NCI-H2171 (cell line): ENCODE measurements at regions not wholly inside any gene's neighbourhood (a gene's known extent, or its start where the extent isn't known, plus 50 kb on each side); places are given as distances from the start of the nearest gene placed in this dataset.
"Not testable (repeated sequence)": the region's sequence is repeated elsewhere in the genome, so short reads cannot be mapped to it uniquely, and the experiment has no call there.

Source experiments
- DNase-seq: peaks from one replicate; lab custom pipeline; 2025; lab: John Stamatoyannopoulos, UW

DNA sequence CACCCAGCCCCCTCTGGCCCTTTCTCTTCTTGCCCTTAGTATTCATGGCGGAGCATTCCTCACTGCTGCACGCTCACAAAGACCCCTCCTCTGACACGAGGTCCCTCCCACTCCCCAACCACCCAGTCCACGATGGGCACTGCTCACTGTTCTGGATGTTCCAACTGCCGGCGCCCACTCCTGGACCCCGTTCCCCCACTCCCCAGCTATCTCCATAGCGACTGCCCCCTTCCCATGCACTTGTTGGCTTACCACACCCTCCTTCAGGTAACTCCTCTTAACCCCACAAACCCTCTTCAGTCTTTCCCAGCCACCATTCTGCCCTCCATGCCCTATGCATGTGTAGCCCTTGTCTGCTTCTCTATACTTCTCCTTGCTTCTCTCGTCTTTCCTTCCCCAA lies 961.5 kb upstream of the DEFB115 start:
- DNase-seq, result not testable (repeated sequence)

DNA sequence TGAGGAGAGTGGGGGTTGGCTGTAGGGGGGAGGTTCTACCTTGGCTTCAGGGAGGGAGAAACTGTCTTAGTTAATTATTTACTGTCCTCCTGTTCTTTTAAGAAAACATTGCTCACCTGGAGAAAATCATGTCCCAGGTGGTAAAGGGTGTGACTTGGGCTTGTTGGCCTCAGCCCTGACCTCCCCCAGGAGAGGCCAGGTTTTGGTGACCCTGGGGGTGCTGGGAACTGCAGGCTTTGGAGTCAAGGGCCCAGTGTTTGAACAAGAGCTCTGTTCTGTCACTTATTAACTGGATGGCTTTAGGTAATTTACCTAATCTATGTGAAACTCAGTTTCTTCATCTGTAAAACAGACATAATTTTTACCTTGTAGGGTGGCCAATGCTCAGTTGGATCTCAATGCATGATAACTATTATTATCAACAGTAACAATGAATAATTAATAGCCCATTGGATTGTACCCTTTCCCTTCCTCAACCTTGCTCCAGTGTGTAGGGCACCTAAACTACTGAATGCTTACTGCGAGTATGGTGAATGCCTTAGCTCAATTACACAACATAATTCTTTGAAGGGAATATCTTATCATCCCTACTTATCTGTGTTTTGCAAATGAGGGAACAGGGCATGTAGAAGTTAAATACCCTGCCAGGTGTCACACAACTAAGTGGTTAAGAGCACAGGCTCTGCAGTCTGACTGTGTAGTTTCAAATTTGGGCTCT lies 959.4 kb upstream of the DEFB115 start:
- not testable (repeated sequence) for DNase-seq

DNA sequence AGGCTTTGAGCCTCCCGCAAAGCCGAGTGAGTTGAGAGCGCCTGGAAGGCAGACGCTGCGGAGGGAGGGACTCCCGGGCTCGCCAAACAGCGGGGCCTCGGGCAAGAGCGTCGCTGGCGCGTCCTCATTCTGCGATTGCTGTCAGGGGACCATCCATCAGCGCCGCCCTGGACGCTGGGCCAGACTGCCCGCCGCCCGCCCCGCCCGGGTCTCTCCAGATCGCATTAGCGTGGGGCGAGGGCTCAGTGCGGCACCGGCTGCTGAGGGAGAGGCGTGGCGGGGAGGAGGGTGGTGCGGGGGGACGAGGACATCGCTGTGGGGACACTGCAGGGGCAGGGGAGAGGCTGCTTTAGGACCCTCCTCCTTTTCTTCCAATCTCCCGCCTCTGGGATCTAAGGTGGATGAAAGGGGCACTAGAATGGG lies 957.2 kb upstream of the DEFB115 start:
- not testable (repeated sequence) for DNase-seq

DNA sequence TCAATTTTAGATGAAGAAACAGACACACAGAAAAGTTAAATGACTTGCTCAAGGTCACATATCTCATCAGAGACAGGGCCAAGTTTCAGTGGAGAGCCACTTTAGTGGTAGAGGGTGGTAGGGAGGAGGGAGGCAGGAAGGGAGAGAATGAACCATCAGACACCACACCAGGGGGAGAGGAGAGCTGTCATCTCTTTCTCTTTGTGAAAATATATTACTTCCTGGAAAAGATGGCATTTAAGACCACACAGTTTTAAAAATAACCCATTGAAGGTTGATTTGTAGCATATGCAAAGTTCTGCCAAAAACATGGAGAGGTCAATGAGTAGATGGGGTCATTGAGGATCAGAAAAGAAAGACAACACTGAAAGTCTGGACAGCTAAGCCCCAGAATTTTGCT lies 954.7 kb upstream of the DEFB115 start:
- DNase-seq, result not testable (repeated sequence)

DNA sequence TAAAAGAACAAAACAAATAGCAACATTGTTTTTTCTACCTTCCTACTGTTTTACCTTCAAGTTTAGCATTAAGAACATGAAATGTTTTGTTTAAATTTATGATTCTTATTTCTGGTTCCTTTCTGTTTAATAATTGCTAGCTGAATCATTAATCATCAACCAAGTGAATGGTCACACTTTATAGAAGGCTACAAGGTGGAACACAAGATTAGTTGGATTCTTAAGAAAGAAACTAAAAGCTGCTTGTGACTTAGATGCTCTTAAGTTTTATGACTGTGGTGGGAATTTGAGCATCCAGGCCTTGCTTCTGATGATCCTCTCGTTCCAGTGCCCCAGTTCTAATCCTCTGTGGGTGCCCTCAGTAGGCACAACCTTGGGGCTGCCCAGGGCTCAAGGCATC lies 947.5 kb upstream of the DEFB115 start:
- not testable (repeated sequence) for DNase-seq

DNA sequence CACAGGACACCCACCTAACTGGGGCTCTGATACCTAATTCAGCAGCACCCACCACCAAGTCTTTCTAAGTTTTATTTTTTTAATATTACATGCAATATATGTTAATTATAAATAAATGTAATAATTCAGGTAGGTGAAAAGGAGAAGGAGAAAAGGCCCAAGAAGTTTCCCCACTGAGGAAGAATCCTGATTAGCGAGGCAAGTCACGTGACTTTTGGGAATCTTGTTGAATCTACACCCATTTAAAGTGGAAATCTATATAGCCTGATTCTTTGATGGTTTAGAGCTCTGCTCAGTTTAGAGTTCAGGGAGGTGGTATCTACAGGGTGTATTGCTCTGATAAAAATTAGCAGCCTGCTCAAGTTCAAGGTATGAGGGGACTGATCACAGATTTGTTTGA lies 947.1 kb upstream of the DEFB115 start:
- not testable (repeated sequence) for DNase-seq

DNA sequence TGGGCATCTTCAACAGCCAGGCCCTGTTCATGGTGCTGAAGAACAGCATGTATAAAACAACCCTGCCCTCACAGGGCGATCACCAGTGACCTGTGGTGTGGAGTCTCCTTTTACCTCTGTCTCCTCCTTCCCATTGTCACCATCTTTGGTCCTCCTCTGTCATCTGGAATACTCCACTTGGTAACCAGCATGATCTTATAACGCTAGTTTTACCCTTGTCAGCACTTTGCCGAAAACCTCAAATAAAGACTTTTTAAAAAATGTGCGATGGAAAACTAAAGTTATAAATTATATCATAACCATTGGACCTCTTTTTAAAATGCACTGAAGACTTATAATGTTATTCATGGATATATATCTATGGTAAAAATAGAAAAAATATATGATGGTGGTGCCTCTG lies 945.2 kb upstream of the DEFB115 start:
- DNase-seq, result not testable (repeated sequence)

DNA sequence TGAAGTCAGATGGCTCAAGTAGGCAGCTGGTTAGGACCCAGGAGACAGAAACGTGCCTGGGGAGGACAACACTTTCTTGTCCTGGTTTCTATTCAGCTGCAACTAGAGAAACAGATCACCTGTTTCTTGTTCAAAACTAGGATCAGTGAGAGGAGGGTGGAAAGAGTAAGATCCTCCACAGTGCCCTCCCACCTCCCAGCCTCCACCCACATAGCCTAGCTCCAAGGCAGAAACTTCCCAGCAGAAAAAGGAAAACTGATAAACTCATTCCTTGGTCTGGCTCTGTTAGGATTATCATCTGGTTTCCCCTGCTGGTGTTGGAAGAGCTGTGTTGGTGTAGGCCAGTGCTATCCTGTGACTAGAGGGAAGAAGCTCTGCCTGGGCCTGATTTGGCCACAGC lies 943.8 kb upstream of the DEFB115 start:
- DNase-seq, result not testable (repeated sequence)

DNA sequence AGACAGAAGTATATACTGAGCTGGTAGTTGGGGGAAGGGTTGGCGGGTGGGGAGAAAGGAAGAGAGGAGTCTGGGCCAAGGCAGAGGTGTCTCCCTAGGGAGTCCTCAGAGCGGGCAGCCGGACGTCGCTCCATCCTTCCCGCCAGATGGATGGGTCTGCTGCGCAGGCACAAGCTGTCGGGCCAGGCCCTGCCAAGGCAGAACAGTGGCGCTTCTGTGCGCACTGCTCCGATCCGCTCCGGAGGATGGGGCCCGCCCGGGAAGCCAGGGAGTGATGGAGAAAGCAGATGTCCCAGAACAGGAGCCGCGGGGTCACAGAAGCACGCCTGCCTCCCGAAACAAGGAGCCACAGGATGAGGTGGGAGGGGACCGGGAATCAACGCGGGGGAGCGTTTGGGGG lies 941.4 kb upstream of the DEFB115 start:
- DNase-seq, result not testable (repeated sequence)

DNA sequence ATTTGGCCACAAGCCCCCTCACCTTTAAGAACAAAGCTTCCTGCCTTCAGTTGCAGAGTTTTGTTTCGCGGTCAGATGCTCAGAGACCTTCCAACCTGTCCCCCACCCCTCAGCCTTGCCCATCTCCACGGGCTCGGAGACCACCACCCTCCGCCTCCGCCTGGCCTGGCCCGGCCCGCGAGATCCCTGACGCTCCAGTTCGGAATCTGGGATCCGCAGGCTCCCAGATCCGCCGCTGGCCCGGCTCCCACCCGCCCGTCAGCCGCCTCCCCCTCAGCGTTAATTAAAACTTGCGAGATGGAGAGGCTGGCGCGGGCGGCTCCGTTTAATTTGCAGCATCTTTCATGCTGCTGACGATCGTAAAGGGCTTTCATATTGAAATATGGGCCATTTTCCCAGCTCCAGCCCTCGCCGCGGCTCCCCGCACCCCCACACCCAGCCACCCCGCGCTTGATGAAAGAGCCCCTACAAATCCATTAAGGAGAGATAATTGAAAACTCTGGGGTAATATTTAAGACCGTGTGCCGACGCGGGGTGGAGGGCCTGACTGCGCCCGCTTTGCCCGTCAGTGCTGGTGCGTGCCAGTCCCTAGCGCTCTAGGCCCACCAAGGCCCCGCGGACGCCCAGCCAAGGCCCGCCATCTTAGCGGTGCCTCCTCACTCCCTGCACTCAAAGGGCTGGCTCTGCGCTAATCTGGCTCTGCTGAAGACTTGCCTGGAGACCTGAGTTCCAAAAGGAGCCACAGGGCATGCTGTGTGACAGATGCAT lies 940.7 kb upstream of the DEFB115 start:
- DNase-seq, result not testable (repeated sequence)

DNA sequence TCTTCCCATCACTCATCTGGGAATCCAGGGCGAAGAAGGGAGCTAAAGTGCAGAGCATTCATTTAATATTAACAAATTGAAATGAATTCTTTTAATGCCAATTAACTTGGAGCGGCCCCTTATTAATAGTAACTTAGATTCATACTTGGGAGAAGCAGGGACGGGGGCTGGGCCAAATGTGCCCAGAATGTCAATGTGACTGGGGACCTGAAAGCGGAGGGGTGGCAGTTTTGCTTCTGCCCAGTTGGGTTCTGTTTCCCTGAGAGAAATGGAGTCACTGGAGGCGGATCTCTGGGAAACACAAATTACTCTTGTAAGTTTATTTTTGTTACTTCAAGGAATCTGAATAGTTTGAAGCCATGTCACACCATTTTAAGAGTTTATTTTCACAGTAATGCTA lies 923.7 kb upstream of the DEFB115 start:
- not testable (repeated sequence) for DNase-seq

DNA sequence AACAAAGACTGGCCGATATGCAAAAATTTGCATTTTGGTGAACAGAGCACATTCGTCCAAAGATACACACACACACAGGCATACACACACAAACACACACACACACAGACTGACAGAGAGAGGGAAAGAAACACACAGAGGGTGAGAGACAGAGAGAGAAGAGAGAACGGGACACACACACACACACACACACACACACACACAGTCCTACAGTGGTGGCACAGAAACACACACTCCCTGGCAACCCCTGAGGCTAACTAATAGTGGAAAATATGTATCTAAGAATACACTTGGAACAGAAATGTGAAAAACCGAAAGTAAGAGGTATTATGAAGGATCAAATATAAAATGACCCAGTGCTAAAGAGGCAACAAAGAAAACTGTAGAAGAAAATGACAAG lies 919.9 kb upstream of the DEFB115 start:
- DNase-seq, result not testable (repeated sequence)

DNA sequence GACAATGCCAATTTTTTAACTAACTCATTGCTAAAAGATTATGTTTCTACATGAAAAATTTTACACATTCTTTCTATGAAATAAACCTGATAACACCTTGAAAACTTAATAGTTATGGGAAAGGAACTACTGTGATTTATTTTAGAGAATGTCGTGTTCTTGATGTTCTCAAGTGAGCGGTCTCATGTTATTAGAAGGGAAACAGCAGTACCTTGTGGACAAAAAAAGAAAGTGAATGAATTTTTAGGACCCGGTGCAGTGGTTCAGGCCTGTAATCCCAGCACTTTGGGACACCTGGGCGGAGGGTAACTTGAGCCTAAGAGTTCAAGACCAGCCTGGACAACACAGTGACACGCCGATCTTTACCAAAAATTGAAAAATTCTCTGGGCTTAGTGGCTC lies 908.5 kb upstream of the DEFB115 start:
- DNase-seq, result not testable (repeated sequence)

DNA sequence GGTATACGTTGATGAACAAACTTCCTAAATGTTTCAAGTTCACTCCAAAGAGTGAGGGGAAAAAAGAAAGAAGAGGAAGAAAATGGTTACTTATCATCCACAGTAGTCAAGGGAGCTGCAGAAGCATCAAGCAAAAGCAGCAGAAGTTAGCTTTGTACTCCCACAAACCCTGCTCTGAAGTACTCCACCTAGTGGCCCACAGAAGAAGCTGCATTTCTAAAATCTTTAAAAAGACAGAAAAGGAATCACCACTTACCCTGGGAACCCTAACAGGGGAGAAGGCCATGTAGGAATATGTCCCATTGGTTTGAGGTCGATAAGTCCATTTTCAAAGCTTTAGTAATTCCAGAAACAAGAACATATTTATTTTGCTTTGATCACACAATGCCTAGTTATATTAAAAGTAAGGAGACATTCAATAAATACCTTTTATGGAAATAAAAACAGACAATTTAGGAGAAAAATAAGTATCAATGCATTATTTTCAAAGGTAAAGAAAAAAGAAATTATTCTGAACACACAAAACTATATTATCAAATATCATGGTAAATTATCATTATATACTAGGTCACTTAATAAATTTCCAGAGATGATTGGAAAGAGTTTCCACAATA lies 900.5 kb upstream of the DEFB115 start:
- not testable (repeated sequence) for DNase-seq

DNA sequence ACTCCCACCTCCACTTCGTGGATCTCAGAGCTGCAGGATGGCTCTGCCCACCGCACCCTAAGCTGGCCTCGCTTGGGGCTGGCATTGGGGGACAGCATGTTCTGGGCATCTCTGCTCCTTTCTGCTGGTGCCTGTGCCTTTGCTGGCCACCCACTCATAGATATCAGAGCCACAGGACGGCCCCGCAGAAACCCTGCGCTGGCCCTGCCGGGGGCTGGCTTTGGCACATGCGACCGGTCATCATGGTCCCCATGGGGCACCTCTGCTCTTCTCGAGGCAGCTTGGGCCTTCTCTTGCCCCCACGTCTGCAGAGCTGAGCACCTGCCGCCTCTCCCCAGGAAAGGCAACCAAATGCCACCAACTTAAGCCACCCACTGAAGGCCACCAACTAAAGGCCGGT lies 895.7 kb upstream of the DEFB115 start:
- not testable (repeated sequence) for DNase-seq

DNA sequence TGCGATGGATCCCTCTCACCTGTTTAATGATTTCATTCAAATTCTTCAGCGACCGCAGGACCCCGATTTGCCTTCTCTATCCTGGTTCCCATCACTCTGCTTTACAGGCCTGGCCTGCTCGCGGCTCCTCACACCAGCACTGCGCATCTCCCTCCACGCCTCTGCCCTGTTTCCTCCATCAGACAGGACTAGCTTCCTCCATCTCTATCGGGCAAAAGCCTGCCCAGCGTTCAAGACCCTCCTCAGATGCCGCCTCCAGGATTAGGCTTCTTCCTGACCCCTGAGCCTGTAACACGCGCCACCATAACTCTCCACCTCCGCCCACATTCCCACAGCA lies 881.1 kb upstream of the DEFB115 start:
- not testable (repeated sequence) for DNase-seq

DNA sequence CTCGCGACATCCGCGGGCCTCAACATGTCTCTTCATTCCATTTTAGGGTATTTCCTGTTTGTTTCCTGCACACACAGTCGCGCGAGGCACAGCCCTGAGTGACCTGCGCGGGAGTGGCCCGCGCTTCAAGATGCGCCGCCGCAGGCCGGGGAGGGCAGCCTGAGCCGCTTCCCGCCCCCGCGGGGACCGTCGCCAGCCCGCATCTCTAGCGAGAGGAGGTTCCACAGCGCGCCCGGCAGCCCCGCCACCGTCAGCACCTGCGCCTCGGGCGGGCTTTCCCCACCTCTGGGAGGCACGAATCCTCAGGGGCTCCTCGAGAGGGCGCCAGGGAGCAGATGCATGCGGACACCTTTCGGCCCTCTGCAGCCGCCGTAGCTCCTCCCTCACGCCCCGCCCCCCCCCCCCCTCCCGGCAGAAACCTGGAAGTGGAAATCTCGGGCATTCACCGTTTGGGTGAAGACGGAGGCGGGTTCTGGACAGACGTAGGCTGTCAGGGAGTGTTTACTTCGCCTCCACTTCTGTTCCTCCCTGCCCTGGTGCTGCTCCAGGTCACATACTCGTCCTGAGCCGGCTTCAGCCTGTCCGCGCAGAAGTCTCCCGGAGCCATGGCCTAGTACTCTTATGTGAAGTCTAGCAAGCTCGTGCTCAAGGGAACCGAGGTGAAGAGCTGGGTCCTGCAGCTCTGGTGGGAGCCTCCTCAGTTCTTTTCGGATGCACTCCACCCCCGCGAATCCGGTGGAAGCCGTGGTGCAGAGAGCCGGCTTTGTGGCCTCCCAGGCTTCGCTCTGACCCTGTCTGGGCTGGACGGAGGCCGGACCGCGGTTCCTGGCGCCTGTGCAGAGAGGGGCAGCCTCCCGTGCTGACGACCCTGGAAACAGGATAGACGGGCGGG lies 880.5 kb upstream of the DEFB115 start:
- DNase-seq, result peak; percentile 64

DNA sequence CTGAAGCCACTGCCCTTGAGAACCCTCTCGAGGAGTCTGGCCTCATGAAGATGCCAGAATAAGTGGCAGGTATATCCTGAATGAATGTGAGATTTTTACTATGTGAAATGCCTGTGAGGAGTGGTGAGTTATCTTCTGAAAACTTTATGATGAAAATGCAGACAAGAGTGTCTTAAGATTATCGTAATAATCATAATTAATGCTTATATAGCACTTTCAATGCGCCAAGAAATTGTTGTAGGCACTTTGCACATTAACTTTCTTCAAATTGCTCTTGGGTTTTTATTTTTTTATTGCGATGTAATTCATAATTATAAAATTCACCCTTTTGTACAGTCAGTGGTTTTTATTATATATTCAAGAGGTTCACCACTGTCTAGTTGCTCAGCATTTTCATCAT lies 879.1 kb upstream of the DEFB115 start:
- not testable (repeated sequence) for DNase-seq

DNA sequence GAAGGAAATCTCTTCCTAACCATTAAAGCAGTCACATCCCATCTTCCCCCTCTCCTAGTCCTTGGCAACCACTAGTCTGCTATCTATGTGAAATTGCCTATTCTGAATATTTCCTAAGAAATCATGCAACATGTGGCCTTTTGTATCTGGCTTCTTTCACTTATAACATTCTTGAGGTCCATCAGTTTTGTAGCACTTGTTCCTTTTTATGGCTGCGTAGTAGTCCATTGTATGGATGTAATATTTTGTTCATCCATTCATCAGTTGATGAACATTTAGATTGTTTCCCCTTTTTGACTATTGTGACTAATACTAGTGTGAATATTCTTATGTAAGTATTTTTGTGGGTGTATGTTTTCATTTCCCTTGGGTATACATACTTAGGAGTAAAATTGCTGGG lies 878.7 kb upstream of the DEFB115 start:
- DNase-seq, result not testable (repeated sequence)

DNA sequence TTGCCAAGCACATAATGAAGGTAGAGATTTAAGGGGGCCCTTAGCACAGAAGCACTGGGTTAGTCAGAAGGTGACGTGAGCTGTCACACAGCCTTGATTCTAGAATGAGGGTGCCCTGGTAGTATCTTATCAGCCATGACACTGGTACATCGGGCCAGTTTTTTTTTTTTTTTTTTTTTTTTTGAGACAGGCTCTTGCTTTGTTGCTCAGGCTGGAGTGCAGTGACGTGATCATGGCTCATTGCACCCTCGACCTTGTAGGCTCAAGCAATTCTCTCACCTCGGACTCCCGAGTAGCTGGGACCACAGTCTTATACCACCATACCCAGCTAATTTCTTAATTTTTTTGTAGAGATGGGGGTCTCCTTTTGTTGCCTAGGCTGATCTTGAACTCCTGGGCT lies 872.6 kb upstream of the DEFB115 start:
- not testable (repeated sequence) for DNase-seq

DNA sequence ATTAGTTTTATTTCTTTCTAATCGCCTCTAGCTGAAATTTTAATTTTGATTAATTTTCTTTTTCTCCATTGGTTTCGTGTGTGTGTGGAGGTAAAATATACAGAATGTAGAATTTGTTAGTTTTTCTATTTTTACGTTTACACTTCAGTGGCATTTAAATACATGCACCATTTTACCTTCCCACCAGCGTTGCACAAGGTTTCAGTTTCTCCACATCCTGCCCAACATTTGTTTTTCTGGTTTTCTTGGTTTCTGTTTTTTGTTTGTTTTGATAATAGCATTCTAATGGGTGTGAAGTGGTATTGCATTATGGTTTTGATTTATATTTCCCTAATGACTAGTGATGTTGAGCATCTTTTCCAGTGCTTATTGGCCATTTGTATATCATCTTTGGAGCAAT lies 871.4 kb upstream of the DEFB115 start:
- DNase-seq, result not testable (repeated sequence)

DNA sequence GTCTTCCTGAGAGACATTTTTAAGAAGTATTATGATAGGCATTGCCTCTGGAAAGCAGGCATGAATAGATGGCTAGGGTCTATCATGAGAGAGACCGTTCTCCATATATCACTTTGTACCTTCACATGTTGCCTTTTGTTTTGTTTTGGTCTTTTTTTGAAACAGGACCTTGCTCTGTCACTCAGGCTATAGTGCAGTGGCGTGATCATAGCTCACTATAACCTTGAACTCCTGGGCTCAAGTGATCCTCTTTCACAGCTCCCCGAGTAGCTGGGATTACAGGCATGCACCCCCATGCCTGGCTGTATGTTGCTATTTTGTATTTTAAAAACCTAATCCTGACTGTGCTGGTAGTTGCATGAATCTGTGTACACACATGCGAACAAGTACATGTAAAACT lies 869.6 kb upstream of the DEFB115 start:
- not testable (repeated sequence) for DNase-seq
